ENCODE measurements at regions not wholly inside any gene's neighbourhood (a gene's known extent, or its start where the extent isn't known, plus 50 kb on each side); places are given as distances from the start of the nearest gene placed in this dataset.

DNA sequence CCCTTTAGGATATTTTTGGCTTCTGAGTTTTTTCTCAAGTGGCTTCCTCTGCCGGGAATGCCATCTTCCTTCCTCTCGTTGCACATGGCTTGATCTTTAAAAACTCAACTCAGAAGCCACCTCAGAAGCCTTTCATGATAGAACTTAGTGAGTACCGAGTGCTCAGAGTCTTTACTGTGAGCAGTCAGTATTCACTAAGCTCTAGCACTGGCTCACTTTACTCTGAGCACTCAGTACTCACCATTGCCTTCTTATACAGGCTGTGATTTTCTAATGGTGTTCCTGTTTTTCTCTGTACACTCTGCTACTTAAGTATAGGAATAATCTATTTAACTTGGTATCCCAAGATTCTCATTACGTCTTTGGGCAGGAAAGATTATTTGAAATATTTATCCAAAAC lies 116.2 kb downstream of the PFDN4 start:
- DNase-seq, result no peak
- intact Hi-C loops (cut with micrococcal nuclease; ENCODE audit: unreplicated experiment), result no loop called here
- no peaks in the 10 kb centered on the region for H3K27me3 Mint-ChIP-seq (ENCODE audit: unreplicated experiment)
- H3K4me3 Mint-ChIP-seq (ENCODE audit: low read depth, unreplicated experiment), result no peak overlapping the region
- CTCF ChIA-PET, result interaction anchor here (0.6 kb wide), 1 partner anchor 1085 kb away, joined by 3 read pairs; no protein-coding TSS in a partner anchor
- BruUV-seq (replicated peaks), result no TSS peak
- H3K4me1 Mint-ChIP-seq (ENCODE audit: low read depth, unreplicated experiment), result peaks cover 9% of the 10 kb centered on the region
- TF ChIP-seq, protein P1, sequence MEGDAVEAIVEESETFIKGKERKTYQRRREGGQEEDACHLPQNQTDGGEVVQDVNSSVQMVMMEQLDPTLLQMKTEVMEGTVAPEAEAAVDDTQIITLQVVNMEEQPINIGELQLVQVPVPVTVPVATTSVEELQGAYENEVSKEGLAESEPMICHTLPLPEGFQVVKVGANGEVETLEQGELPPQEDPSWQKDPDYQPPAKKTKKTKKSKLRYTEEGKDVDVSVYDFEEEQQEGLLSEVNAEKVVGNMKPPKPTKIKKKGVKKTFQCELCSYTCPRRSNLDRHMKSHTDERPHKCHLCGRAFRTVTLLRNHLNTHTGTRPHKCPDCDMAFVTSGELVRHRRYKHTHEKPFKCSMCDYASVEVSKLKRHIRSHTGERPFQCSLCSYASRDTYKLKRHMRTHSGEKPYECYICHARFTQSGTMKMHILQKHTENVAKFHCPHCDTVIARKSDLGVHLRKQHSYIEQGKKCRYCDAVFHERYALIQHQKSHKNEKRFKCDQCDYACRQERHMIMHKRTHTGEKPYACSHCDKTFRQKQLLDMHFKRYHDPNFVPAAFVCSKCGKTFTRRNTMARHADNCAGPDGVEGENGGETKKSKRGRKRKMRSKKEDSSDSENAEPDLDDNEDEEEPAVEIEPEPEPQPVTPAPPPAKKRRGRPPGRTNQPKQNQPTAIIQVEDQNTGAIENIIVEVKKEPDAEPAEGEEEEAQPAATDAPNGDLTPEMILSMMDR (IDR thresholded peaks at IDR 0.05; ENCODE audit: unreplicated experiment), result no peak
- no peak overlapping the region for H3K27ac Mint-ChIP-seq (ENCODE audit: unreplicated experiment)
- no peaks in the 10 kb centered on the region for H3K9me3 Mint-ChIP-seq (ENCODE audit: low read depth, unreplicated experiment)
- H3K36me3 Mint-ChIP-seq (ENCODE audit: insufficient read depth, unreplicated experiment), result no peaks in the 10 kb centered on the region

DNA sequence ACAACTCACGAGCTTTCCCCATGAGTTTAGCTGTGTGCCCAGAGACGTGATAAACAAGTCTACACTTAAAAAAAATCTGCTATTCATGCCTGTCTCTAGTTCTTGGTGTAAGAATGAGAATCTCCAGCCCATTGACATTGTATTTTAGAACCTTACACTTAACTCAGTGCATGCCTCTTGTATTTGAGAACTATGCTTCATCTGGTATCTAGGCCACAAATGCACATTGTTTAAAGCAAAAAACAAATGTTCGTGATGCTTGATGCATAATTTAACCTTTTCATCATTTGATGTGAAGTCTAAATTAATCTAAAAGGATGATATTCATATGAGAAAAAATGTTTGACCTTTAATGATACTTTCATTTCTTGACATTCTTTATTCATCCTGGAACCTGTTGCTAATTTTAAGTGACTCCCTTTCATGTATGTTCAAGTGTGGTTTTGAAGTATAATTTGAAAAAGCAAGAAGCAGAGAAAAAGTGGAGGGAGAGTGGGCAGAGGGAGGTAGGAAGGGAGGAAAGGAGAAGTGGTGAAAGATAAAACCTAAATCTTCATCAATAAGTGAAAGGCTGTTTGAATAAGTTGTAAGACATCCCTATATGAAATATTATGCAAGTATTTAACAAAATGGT lies 116.9 kb downstream of the PFDN4 start:
- no peak for DNase-seq
- H3K27me3 Mint-ChIP-seq (ENCODE audit: unreplicated experiment), result no peaks in the 10 kb centered on the region
- no peak overlapping the region for H3K27ac Mint-ChIP-seq (ENCODE audit: unreplicated experiment)
- H3K36me3 Mint-ChIP-seq (ENCODE audit: insufficient read depth, unreplicated experiment), result no peaks in the 10 kb centered on the region
- no peak overlapping the region for H3K4me3 Mint-ChIP-seq (ENCODE audit: low read depth, unreplicated experiment)
- TF ChIP-seq, protein P1 (IDR thresholded peaks at IDR 0.05; ENCODE audit: unreplicated experiment), result no peak
- CTCF ChIA-PET, result interaction anchor here (0.6 kb wide), 1 partner anchor 1086 kb away, joined by 3 read pairs; no protein-coding TSS in a partner anchor
- H3K9me3 Mint-ChIP-seq (ENCODE audit: low read depth, unreplicated experiment), result no peaks in the 10 kb centered on the region
- no TSS peak for BruUV-seq (replicated peaks)
- H3K4me1 Mint-ChIP-seq (ENCODE audit: low read depth, unreplicated experiment), result peaks cover 8% of the 10 kb centered on the region
- intact Hi-C loops (cut with micrococcal nuclease; ENCODE audit: unreplicated experiment), result no loop called here

DNA sequence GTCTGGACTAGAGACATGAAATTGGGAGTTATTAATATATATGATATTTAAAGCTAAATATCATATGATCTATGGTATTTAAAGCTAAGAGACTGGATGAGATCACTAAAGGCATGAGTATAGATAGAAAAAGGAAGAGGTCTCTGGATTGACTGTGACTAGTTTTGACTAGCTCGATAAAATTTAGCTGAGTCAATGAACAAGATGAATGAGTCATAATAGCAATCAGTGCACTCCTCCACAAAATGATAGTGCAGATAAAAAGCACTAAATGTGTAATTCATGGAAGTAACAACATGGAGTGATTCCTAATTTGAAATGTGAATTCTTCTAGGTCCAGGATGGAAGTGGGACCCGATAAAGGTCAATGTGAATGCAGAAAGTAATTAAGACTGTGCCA lies 127.4 kb downstream of the PFDN4 start:
- no peak for DNase-seq
- H3K4me3 Mint-ChIP-seq (ENCODE audit: low read depth, unreplicated experiment), result no peak overlapping the region
- H3K27ac Mint-ChIP-seq (ENCODE audit: unreplicated experiment), result no peak overlapping the region
- peaks cover 23% of the 10 kb centered on the region for H3K4me1 Mint-ChIP-seq (ENCODE audit: low read depth, unreplicated experiment)
- H3K36me3 Mint-ChIP-seq (ENCODE audit: insufficient read depth, unreplicated experiment), result no peaks in the 10 kb centered on the region
- intact Hi-C loops (cut with micrococcal nuclease; ENCODE audit: unreplicated experiment), result no loop called here
- CTCF ChIA-PET, result interaction anchor here (0.6 to 1.0 kb wide), 2 partner anchors 10 to 58 kb away, joined by 3 to 5 read pairs; no protein-coding TSS in a partner anchor
- TF ChIP-seq, protein P1 (IDR thresholded peaks at IDR 0.05; ENCODE audit: unreplicated experiment), result no peak
- H3K9me3 Mint-ChIP-seq (ENCODE audit: low read depth, unreplicated experiment), result peaks cover 2% of the 10 kb centered on the region
- H3K27me3 Mint-ChIP-seq (ENCODE audit: unreplicated experiment), result no peaks in the 10 kb centered on the region
- no TSS peak for BruUV-seq (replicated peaks)

DNA sequence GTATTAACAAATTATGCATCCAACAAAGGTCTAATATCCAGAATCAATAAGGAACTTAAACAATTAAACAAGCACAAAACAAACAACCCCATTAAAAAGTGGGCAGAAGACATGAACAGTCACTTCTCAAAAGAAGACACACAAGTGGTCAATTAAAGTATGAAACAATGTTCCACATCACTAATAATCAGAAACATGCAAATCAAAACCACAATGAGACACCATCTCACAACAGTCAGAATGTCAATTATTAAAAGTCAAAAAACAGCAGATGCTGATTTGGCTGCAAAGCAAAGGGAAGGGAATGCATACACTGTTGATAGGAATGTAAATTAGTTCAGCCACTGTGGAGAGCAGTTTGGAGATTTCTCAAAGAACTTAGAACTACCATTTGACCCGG lies 129.3 kb downstream of the PFDN4 start:
- Mint-ChIP-seq H3K9me3 (ENCODE audit: low read depth, unreplicated experiment) (peaks cover 2% of the 10 kb centered on the region), H3K27ac (ENCODE audit: unreplicated experiment) (no peak overlapping the region), H3K27me3 (ENCODE audit: unreplicated experiment) (no peaks in the 10 kb centered on the region), H3K4me1 (ENCODE audit: low read depth, unreplicated experiment) (peaks cover 33% of the 10 kb centered on the region), H3K36me3 (ENCODE audit: insufficient read depth, unreplicated experiment) (no peaks in the 10 kb centered on the region), H3K4me3 (ENCODE audit: low read depth, unreplicated experiment) (no peak overlapping the region)
- BruUV-seq (replicated peaks), result no TSS peak
- CTCF ChIA-PET, result interaction anchor here (0.6 kb wide), 1 partner anchor 535 kb away, joined by 3 read pairs; no protein-coding TSS in a partner anchor
- TF ChIP-seq, protein P1 (IDR thresholded peaks at IDR 0.05; ENCODE audit: unreplicated experiment), result no peak
- intact Hi-C loops (cut with micrococcal nuclease; ENCODE audit: unreplicated experiment), result no loop called here
- no peak for DNase-seq
